Panc1 (cell line): ENCODE measurements at regions not wholly inside any gene's neighbourhood (a gene's known extent, or its start where the extent isn't known, plus 50 kb on each side); places are given as distances from the start of the nearest gene placed in this dataset.

Source experiments
- POLR2AphosphoS5 ChIP-seq: IDR thresholded peaks from 2 replicates; pipeline ENCODE4 v1.6.1; 2012; ENCODE audit warnings: mild to moderate bottlenecking, low read depth, low read length, moderate library complexity
- TF ChIP-seq, protein P1 (sequence below): fragments of 450-650 bp; IDR thresholded peaks from 2 replicates; pipeline ENCODE4 v1.5.1; 2017; ENCODE audit warnings: mild to moderate bottlenecking
- TF ChIP-seq, protein P2 (sequence below), 2 experiments: IDR thresholded peaks; 2 replicates each; pipeline ENCODE4 v1.6.1; 2011 to 2012; ENCODE audit warnings: low read depth in 2 of 2, control low read depth in 1 of 2, low read length in 1 of 2, mild to moderate bottlenecking in 1 of 2, moderate library complexity in 1 of 2; ENCODE audit not compliant: insufficient read depth in 1 of 2

DNA sequence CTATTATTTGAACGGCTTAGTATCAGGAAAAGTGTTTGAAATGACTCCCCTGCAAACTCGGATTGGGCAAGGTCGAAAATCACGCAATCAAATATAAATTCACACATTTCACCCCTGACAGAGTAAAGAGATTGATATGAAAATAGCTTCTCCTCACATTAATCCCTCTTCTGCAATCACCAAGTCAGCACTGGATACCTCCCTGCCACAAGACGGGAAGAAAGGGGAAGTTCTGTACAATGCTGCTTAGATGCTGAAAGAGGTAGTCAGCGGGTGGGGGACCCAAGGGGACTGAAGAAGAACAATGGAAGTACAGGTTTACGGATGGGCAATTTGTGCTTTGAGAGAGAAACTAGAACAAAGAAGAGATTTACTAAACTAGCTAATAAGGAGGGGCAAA lies 72.0 kb upstream of the ANK3 start:
- TF ChIP-seq POLR2AphosphoS5, result no peak
- TF ChIP-seq, protein P1, sequence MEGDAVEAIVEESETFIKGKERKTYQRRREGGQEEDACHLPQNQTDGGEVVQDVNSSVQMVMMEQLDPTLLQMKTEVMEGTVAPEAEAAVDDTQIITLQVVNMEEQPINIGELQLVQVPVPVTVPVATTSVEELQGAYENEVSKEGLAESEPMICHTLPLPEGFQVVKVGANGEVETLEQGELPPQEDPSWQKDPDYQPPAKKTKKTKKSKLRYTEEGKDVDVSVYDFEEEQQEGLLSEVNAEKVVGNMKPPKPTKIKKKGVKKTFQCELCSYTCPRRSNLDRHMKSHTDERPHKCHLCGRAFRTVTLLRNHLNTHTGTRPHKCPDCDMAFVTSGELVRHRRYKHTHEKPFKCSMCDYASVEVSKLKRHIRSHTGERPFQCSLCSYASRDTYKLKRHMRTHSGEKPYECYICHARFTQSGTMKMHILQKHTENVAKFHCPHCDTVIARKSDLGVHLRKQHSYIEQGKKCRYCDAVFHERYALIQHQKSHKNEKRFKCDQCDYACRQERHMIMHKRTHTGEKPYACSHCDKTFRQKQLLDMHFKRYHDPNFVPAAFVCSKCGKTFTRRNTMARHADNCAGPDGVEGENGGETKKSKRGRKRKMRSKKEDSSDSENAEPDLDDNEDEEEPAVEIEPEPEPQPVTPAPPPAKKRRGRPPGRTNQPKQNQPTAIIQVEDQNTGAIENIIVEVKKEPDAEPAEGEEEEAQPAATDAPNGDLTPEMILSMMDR, result no peak
- TF ChIP-seq, protein P2, sequence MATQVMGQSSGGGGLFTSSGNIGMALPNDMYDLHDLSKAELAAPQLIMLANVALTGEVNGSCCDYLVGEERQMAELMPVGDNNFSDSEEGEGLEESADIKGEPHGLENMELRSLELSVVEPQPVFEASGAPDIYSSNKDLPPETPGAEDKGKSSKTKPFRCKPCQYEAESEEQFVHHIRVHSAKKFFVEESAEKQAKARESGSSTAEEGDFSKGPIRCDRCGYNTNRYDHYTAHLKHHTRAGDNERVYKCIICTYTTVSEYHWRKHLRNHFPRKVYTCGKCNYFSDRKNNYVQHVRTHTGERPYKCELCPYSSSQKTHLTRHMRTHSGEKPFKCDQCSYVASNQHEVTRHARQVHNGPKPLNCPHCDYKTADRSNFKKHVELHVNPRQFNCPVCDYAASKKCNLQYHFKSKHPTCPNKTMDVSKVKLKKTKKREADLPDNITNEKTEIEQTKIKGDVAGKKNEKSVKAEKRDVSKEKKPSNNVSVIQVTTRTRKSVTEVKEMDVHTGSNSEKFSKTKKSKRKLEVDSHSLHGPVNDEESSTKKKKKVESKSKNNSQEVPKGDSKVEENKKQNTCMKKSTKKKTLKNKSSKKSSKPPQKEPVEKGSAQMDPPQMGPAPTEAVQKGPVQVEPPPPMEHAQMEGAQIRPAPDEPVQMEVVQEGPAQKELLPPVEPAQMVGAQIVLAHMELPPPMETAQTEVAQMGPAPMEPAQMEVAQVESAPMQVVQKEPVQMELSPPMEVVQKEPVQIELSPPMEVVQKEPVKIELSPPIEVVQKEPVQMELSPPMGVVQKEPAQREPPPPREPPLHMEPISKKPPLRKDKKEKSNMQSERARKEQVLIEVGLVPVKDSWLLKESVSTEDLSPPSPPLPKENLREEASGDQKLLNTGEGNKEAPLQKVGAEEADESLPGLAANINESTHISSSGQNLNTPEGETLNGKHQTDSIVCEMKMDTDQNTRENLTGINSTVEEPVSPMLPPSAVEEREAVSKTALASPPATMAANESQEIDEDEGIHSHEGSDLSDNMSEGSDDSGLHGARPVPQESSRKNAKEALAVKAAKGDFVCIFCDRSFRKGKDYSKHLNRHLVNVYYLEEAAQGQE (IDR thresholded peaks at IDR 0.05; ENCODE audit: insufficient read depth in 1 of 2, low read depth in 2 of 2, low read length in 1 of 2), result no peak
